OCI-LY3 (cell line): ENCODE measurements at regions not wholly inside any gene's neighbourhood (a gene's known extent, or its start where the extent isn't known, plus 50 kb on each side); places are given as distances from the start of the nearest gene placed in this dataset.

Experiments
- CTCF ChIP-seq: fragments of 200-600, 300-600 bp; sonication (generic); IDR thresholded peaks from 2 replicates; pipeline ENCODE4 v1.5.1; 2014; ENCODE audit warnings: antibody characterized with exemption, low read length, low read depth
- EZH2phosphoT487 ChIP-seq: fragments of 200-600 bp; shearing (Covaris generic); IDR thresholded peaks from 2 replicates; pipeline ENCODE4 v1.6.1; 2018; ENCODE audit warnings: antibody characterized with exemption, mixed run types, low read depth

GRCh38 chr4:153938994-153939393 is 150.1 kb upstream of the SFRP2 start:
- TF ChIP-seq CTCF = no peak
- TF ChIP-seq EZH2phosphoT487 = no peak
